Keratinocyte (primary cell): ENCODE measurements at regions not wholly inside any gene's neighbourhood (a gene's known extent, or its start where the extent isn't known, plus 50 kb on each side); places are given as distances from the start of the nearest gene placed in this dataset.

ENCODE experiments used
- DNase-seq: peaks from one replicate; pipeline ENCODE4 v3.0.0-alpha.2; 2011; ENCODE audit warnings: low read depth, missing footprints, low spot score
- FAIRE-seq: peaks from 2 replicates; lab custom pipeline; 2011; peaks lifted over from hg19 to GRCh38; lab: Jason Lieb, UNC
- H2AFZ ChIP-seq: 2 replicates; pipeline ENCODE4 v1.6.0; 2012; ENCODE audit warnings: low read length, control low read depth, inconsistent platforms; ENCODE audit not compliant: control insufficient read depth
- H3K27ac ChIP-seq: 2 replicates; pipeline ENCODE4 v1.5.1; 2011; ENCODE audit warnings: low read length; ENCODE audit not compliant: control insufficient read depth, insufficient read depth
- H3K27me3 ChIP-seq: 3 replicates; pipeline ENCODE4 v1.6.0; 2011; ENCODE audit warnings: low read length; ENCODE audit not compliant: control insufficient read depth, insufficient read depth; ENCODE audit errors: extremely low read depth
- H3K36me3 ChIP-seq, 2 experiments: 2 replicates in 1 of 2; 3 replicates in 1 of 2; pipeline ENCODE4 v1.5.1; 2011; ENCODE audit warnings: low read length in 2 of 2, mild to moderate bottlenecking in 1 of 2; ENCODE audit not compliant: control insufficient read depth in 2 of 2, insufficient read depth in 2 of 2; ENCODE audit errors: extremely low read depth in 1 of 2
- H3K4me1 ChIP-seq: 3 replicates; pipeline ENCODE4 v1.5.1; 2011; ENCODE audit warnings: low read length; ENCODE audit not compliant: control insufficient read depth, insufficient read depth; ENCODE audit errors: extremely low read depth
- H3K4me2 ChIP-seq: 3 replicates; pipeline ENCODE4 v1.6.0; 2011; ENCODE audit warnings: low read depth, low read length; ENCODE audit not compliant: control insufficient read depth, insufficient read depth; ENCODE audit errors: extremely low read depth
- H3K4me3 ChIP-seq, 3 experiments: fragments of 200-600 bp in 1 of 3; sonication (generic) in 1 of 3; 2 replicates in 2 of 3; 3 replicates in 1 of 3; pipeline ENCODE4 v1.5.1; 2011 to 2016; ENCODE audit warnings: low read length in 3 of 3, mild to moderate bottlenecking in 3 of 3, control low read depth in 2 of 3, inconsistent platforms in 1 of 3, low read depth in 1 of 3, mixed read lengths in 1 of 3, mixed run types in 1 of 3, moderate library complexity in 1 of 3; ENCODE audit not compliant: control insufficient read depth in 2 of 3, insufficient read depth in 2 of 3; ENCODE audit errors: extremely low read depth in 1 of 3
- H3K79me2 ChIP-seq: 2 replicates; pipeline ENCODE4 v1.6.0; 2012; ENCODE audit warnings: low read length; ENCODE audit not compliant: control insufficient read depth, insufficient read depth
- H3K9ac ChIP-seq: 3 replicates; pipeline ENCODE4 v1.6.0; 2011; ENCODE audit warnings: low read length; ENCODE audit not compliant: control insufficient read depth, insufficient read depth; ENCODE audit errors: extremely low read depth
- H3K9me1 ChIP-seq: 3 replicates; pipeline ENCODE4 v1.6.0; 2011; ENCODE audit warnings: low read length; ENCODE audit not compliant: control insufficient read depth, insufficient read depth; ENCODE audit errors: extremely low read depth
- H3K9me3 ChIP-seq: 2 replicates; pipeline ENCODE4 v1.5.1; 2012; ENCODE audit warnings: low read depth, low read length; ENCODE audit not compliant: control insufficient read depth
- H4K20me1 ChIP-seq: 3 replicates; pipeline ENCODE4 v1.6.0; 2011; ENCODE audit warnings: low read length; ENCODE audit not compliant: control insufficient read depth, insufficient read depth; ENCODE audit errors: extremely low read depth
- EZH2 ChIP-seq: IDR thresholded peaks from one replicate; pipeline ENCODE4 v1.6.1; 2012; ENCODE audit warnings: inconsistent platforms, mild to moderate bottlenecking, low read length, moderate library complexity
- dilution Hi-C: fragments of 300-500 bp; cut with MboI; formaldehyde crosslinking; loops from one replicate; pipeline ENCODE4 v1.7.0; 2020; ENCODE audit warnings: low sequenced_read_pairs; ENCODE audit not compliant: extremely low pct_ligation_motif_present
- TF ChIP-seq, protein P1 (sequence below), 3 experiments: IDR thresholded peaks in 1 of 3; conservative IDR thresholded peaks in 1 of 3; optimal IDR thresholded peaks in 1 of 3; 2 replicates in 2 of 3; 3 replicates in 1 of 3; pipeline versions ENCODE3 to v1.5.1; 2011; ENCODE audit warnings: low read length in 3 of 3, mild to moderate bottlenecking in 3 of 3, moderate library complexity in 2 of 3, control low read depth in 1 of 3, inconsistent platforms in 1 of 3; ENCODE audit not compliant: insufficient read depth in 2 of 3; ENCODE audit errors: extremely low read depth in 1 of 3

GRCh38 chr1:216960716-216961115 lies 237.5 kb upstream of the ESRRG start:
- no peak for FAIRE-seq
- no peak for DNase-seq
- H3K9me3 ChIP-seq = no peaks in the 10 kb centered on the region
- H3K27me3 ChIP-seq = no peaks in the 10 kb centered on the region
- H3K79me2 ChIP-seq = no peaks in the 10 kb centered on the region
- no peak overlapping the region for H3K27ac ChIP-seq
- no peak overlapping the region for H3K4me2 ChIP-seq
- H3K4me1 ChIP-seq = no peaks in the 10 kb centered on the region
- dilution Hi-C loops = no loop called here
- H2AFZ ChIP-seq = no peak overlapping the region
- TF ChIP-seq, protein P1, sequence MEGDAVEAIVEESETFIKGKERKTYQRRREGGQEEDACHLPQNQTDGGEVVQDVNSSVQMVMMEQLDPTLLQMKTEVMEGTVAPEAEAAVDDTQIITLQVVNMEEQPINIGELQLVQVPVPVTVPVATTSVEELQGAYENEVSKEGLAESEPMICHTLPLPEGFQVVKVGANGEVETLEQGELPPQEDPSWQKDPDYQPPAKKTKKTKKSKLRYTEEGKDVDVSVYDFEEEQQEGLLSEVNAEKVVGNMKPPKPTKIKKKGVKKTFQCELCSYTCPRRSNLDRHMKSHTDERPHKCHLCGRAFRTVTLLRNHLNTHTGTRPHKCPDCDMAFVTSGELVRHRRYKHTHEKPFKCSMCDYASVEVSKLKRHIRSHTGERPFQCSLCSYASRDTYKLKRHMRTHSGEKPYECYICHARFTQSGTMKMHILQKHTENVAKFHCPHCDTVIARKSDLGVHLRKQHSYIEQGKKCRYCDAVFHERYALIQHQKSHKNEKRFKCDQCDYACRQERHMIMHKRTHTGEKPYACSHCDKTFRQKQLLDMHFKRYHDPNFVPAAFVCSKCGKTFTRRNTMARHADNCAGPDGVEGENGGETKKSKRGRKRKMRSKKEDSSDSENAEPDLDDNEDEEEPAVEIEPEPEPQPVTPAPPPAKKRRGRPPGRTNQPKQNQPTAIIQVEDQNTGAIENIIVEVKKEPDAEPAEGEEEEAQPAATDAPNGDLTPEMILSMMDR (optimal IDR thresholded peaks at IDR 0.05 in 1 of 3, IDR thresholded peaks at IDR 0.05 in 1 of 3, conservative IDR thresholded peaks at IDR 0.05 in 1 of 3; ENCODE audit: extremely low read depth in 1 of 3, insufficient read depth in 2 of 3, low read length in 3 of 3) = no peak
- no peak for TF ChIP-seq EZH2
- H3K9me1 ChIP-seq = no peaks in the 10 kb centered on the region
- H3K4me3 ChIP-seq = no peak overlapping the region
- no peaks in the 10 kb centered on the region for H4K20me1 ChIP-seq
- H3K36me3 ChIP-seq = no peaks in the 10 kb centered on the region
- no peak overlapping the region for H3K9ac ChIP-seq

DNA sequence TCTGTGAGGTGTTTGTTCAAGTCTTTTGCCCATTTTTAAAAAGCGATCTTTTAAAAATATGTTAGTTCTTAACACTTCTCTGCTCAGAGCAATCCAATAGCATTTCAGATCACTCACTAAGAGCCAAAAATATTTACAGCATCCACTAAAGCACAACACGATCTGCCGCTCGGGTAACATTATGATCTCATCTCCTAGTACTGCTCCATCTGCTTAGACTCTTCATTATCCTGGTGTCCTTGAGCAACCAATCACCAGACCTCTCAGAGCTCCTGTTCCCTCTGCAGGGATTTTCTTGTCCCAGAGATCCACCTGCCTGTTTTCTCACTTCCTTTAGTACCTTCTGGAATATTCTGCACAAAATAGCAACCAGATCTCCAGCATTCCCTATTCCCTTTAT lies 235.3 kb upstream of the ESRRG start:
- DNase-seq (no peak), FAIRE-seq (no peak)
- H3K9me3 ChIP-seq = no peaks in the 10 kb centered on the region
- H3K27me3 ChIP-seq = no peaks in the 10 kb centered on the region
- no peaks in the 10 kb centered on the region for H3K4me1 ChIP-seq
- H3K27ac ChIP-seq = no peak overlapping the region
- H3K4me3 ChIP-seq = no peak overlapping the region
- no peak overlapping the region for H3K9ac ChIP-seq
- H3K4me2 ChIP-seq = no peak overlapping the region
- H4K20me1 ChIP-seq = no peaks in the 10 kb centered on the region
- no peak overlapping the region for H2AFZ ChIP-seq
- no peaks in the 10 kb centered on the region for H3K36me3 ChIP-seq
- dilution Hi-C loops = no loop called here
- H3K79me2 ChIP-seq = no peaks in the 10 kb centered on the region
- H3K9me1 ChIP-seq = no peaks in the 10 kb centered on the region
- TF ChIP-seq, protein P1 (optimal IDR thresholded peaks at IDR 0.05 in 1 of 3, IDR thresholded peaks at IDR 0.05 in 1 of 3, conservative IDR thresholded peaks at IDR 0.05 in 1 of 3; ENCODE audit: extremely low read depth in 1 of 3, insufficient read depth in 2 of 3, low read length in 3 of 3) = no peak
- no peak for TF ChIP-seq EZH2
